Vagina (tissue), 2 donors: ENCODE measurements at regions not wholly inside any gene's neighbourhood (a gene's known extent, or its start where the extent isn't known, plus 50 kb on each side); places are given as distances from the start of the nearest gene placed in this dataset.

Source experiments
- POLR2A ChIP-seq, 2 donors: fragments of 450-650 bp; IDR thresholded peaks; one replicate each; pipeline ENCODE4 v1.6.1; 2017; ENCODE audit warnings: antibody characterized with exemption in 2 of 2, mild to moderate bottlenecking in 2 of 2, moderate library complexity in 2 of 2
- POLR2AphosphoS5 ChIP-seq, 2 donors: sonication (generic); formaldehyde crosslinking; IDR thresholded peaks; one replicate each; pipeline ENCODE4 v1.9.0; 2017; ENCODE audit warnings: antibody characterized with exemption in 2 of 2, mild to moderate bottlenecking in 2 of 2, low read depth in 1 of 2; ENCODE audit not compliant: insufficient read depth in 1 of 2
- TF ChIP-seq, protein P1 (sequence below), 3 experiments: fragments of 450-650 bp in 2 of 3; fragments of 200-600 bp in 1 of 3; sonication (generic) in 1 of 3; IDR thresholded peaks; one replicate each; pipeline ENCODE4 v1.5.1; 2017 to 2019; ENCODE audit warnings: antibody characterized with exemption in 3 of 3, mild to moderate bottlenecking in 2 of 3, moderate library complexity in 2 of 3

DNA sequence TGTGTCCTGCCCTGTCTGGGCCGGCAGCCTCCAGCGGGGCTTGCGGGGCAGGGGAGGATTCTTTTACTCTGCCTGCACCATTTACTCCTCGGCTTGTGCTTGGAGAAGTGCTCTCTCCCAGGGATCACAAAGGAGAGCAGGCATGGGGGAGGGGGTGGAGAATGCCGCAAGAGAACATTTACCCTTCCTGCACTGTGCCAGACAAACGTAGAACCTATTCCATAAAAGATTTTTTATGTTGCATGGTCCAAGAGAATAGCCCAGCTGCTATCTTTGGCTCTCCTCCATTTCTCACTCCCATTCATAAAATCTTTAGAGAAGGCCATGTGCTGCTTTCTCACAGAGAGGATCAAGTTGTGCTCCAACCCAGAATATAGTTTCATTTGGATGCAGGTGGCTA lies 159.4 kb downstream of the SPTSSA start:
- TF ChIP-seq, protein P1, sequence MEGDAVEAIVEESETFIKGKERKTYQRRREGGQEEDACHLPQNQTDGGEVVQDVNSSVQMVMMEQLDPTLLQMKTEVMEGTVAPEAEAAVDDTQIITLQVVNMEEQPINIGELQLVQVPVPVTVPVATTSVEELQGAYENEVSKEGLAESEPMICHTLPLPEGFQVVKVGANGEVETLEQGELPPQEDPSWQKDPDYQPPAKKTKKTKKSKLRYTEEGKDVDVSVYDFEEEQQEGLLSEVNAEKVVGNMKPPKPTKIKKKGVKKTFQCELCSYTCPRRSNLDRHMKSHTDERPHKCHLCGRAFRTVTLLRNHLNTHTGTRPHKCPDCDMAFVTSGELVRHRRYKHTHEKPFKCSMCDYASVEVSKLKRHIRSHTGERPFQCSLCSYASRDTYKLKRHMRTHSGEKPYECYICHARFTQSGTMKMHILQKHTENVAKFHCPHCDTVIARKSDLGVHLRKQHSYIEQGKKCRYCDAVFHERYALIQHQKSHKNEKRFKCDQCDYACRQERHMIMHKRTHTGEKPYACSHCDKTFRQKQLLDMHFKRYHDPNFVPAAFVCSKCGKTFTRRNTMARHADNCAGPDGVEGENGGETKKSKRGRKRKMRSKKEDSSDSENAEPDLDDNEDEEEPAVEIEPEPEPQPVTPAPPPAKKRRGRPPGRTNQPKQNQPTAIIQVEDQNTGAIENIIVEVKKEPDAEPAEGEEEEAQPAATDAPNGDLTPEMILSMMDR (IDR thresholded peaks at IDR 0.05), result no peak
- TF ChIP-seq POLR2AphosphoS5 (IDR thresholded peaks at IDR 0.05; ENCODE audit: insufficient read depth in 1 of 2, low read depth in 1 of 2) (no peak), POLR2A (IDR thresholded peaks at IDR 0.05) (no peak)
